HuH-7 (cell line): ENCODE measurements at regions not wholly inside any gene's neighbourhood (a gene's known extent, or its start where the extent isn't known, plus 50 kb on each side); places are given as distances from the start of the nearest gene placed in this dataset.
"Not testable (repeated sequence)": the region's sequence is repeated elsewhere in the genome, so short reads cannot be mapped to it uniquely, and the experiment has no call there.

Experiments used
- DNase-seq: peaks from one replicate; pipeline ENCODE4 v3.0.0; 2011; ENCODE audit warnings: low spot score

DNA sequence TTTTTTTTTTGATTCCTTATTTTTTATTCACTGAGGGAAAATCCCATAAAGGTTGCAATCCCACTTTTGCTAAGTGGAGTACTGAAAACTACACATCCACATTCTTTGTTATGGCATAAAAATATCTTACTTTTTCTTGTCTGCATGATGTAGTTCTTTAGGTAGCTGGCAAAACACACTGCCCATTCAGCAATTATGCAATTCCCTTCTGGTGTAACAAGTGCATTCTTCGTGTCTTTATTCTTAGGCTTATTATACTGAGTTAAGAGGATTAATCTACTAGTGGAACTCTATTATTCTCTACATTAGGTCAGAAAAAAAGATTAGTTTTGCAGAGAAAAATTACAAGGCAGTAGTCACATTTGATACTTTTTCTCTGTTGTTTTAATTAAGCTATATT lies 403.8 kb upstream of the GBE1 start:
- no peak for DNase-seq

- DNase-seq = no peak
Measured at GRCh38 chr3:82163907-82164520, 402.6 kb upstream of the GBE1 start.

DNA sequence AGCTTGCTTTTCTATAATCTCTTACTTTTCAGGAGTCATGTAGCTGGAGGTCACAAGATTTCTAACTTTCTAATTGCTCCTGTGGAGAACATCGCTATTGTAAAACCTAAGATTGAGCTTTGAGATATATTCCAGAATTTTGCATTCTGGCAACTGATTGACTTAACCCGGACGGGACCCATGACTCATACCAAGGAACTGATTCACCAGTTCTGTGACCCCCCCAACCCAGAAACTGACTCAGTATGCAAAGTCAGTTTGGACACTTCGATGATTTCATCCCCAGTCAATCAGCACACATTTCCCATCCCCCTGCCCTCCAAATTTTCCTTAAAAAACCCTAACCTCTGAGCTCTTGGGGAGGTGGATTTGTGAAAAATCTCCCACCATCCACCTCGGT lies 396.5 kb upstream of the GBE1 start:
- DNase-seq = no peak

DNA sequence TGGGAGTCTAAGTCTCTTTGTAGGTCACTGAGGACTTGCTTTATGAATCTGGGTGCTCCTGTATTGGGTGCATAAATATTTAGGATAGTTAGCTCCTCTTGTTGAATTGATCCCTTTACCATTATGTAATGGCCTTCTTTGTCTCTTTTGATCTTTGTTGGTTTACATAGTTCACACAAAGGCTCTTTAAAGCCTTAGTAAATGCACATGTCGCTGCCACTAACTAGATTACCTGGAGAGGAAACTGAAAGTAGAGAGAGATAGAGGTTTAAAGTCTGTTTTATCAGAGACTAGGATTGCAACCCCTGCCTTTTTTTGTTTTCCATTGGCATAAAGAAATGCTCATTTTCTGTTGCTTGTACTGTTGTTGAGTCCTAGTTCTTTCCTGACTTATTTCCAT lies 392.4 kb upstream of the GBE1 start:
- DNase-seq = not testable (repeated sequence)

DNA sequence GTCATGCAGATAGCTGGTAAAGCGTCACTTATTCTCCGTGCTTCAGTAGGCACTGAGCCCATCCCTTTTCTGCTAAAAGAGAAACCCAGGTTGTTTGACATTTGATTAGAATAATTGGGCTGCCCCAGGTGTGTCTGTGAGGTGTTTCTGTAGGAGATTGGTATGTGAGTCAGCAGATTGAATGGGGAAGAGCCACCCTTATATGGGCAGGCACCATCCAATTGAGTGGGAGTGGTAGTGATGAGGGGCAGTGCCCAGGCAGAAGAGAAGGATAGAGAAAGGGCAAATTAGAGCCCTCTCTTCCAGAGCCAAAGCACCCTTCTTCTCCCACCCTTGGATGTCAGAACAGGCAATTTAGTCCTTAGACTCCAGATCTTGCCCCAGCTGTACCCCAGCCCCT lies 384.3 kb upstream of the GBE1 start:
- DNase-seq = no peak

DNA sequence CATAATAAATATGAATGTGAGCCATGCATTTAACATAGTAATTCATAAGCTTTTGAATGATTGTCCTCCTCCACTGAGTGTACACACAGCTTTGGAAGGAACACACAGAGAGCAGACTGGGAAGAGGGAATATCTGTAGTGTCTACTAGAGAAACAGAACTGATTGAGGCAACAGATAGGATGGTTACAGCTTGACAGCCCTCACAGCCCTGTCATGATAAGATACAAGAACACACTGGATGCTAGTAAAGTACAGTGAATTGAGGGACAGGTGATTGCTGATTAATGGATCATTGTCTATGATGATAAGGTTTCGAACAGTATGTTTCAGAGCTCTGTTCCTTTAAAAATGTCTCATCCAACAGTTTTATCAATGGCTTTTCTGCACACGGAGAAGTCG lies 383.4 kb upstream of the GBE1 start:
- DNase-seq = no peak

DNA sequence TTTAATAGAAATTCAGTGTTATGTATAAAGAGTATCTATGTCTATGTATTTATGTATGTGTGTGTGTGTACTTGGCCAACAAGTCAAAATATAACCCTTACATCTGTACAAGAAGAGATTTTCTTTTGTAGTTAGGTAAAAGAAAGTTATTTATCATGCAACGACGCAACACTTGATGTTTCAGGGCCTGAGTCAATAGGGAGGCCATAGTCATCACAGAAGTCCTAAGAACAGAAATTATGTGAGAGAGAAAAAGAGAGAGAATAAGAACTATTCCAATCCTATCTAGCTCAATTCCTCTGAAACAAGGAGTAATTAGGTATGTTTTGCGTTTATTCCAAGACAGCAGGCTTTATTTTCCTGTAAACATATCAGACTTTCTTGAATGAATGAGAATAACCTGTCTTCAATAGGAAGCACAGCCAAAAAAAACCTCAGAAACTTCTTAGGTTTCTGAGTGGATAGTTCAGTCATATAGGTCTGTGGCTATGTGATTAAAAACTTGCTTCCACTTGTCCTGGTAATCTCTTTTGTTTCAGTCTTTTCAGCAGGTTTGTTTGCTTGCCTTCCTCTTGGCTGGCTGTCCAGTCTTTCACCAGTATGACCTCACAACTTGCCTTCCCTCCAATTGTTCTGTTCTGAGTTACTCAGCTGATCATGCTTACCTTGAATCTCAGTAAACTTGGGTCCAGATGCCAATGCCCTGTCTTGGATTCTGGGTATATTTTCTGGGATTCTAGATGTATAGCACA lies 382.4 kb upstream of the GBE1 start:
- no peak for DNase-seq

DNA sequence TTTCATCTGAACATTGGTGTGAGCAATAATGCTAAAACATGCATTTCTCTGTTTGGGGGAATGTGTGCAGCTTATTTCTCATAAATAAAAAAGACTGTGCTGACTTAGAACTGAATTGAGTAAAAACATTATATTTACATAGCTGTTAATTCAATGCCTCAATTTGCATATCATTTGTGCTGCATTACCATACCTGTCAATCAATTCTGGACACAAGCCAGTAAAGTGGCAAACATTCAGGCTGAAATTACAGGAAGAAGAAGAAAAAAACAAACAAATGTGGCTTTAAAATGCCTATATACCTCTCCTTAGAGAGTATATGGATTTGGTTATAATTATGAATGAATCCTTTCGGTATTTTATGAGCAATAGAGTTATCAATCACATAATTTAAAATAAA lies 380.1 kb upstream of the GBE1 start:
- no peak for DNase-seq

DNA sequence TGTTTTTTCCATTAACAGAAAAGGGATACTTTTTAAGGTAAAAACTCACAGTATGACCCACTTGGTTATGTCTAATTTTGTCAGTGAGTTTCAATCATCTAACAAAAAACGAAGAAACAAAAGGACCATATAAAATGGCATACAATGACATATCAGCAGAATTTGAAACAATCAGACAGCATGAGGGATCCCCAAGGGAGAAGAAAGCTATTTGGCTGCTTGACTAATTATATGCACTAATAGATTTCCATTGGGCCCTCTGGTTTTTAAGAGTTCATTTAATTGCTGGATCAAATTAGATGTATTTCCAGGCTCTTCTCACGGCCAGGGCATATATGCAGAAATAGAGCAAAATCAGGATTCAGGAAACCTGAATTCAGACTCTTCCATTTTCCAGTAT lies 376.4 kb upstream of the GBE1 start:
- DNase-seq = no peak

DNA sequence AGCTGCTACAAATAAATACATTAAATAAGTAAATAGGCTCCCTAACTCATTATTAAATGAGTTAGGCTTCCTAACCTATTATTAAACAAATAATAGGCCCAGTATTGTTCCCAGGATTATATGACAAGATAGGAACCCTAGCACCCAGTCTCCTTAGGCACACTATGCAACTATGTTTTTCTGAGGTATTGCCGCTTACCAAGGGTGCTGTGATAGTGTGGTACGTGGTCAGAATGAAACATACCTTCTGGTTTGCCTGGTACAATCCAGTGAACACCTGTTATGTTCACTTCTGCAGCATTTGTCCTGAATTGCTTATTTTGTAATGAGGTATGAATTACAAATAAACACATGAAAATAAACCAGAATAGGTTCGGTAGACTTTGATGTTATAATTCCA lies 375.6 kb upstream of the GBE1 start:
- no peak for DNase-seq

GRCh38 chr3:82133070-82133606 lies 371.7 kb upstream of the GBE1 start:
- DNase-seq = no peak

GRCh38 chr3:82132210-82133069 lies 371.0 kb upstream of the GBE1 start:
- no peak for DNase-seq

GRCh38 chr3:82130046-82130445 lies 368.6 kb upstream of the GBE1 start:
- DNase-seq = no peak

- no peak for DNase-seq
Measured at GRCh38 chr3:82129221-82129801, 367.9 kb upstream of the GBE1 start.

GRCh38 chr3:82128271-82128670 lies 366.8 kb upstream of the GBE1 start:
- no peak for DNase-seq

DNA sequence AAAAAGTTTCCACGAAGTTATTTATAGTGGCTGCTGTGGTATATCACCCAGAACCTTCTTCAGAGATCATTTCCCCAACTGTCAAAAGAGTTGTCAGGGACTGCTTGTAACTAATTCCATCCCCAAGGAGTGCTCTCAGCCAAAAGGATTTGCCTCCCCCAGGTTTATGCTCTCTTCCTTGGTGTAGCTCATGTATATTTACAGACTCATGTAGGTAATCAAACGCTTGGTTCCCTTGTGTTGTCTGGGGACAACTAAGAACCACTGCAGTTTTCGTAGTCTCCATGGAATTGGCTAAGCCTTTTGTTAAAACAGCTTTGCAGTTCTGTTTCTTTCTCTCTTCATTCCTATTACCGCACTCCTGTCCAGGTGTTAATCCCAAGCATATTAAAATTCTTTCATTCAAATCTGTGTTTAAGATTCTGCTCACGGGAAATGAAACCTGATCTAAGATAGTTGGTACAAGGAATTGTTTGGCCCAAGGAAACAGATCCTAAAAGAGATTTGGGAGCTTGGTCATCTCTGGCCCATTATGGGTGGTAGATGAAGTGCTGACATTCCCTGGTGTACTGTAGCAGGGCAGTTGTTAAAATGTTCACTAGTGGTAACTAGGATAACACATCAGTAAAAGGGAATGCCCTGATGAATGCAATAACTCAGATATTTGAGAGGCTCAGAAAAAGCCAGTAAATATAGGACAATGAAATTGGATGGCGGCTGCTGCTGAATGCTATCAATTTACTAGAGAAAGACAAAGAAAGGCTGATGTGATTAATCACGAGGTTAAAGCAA lies 361.3 kb upstream of the GBE1 start:
- DNase-seq = no peak

GRCh38 chr3:82114589-82114988 lies 353.1 kb upstream of the GBE1 start:
- no peak for DNase-seq

- DNase-seq = not testable (repeated sequence)
Measured at GRCh38 chr3:82110721-82111120, 349.3 kb upstream of the GBE1 start.

GRCh38 chr3:82103241-82103640 lies 341.8 kb upstream of the GBE1 start:
- DNase-seq = peak; percentile 1

DNA sequence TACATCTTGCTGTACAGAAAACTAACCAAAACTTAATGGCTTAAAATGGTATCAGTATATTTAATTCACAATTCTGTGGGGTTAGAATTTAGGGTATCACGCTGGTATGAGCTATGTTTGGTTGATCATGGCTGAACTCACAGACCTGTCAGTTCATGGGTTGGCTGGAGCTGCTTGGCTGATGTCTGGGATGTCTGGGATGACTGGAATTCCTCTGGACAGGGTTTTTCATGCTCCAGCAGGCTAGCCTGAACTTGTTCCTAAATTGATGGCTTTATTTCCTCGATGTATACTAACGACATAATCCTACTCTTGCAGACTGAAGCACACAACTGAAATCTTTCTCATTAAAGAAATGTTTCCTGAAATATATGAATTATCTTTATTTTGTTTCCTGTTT lies 338.9 kb upstream of the GBE1 start:
- DNase-seq = no peak

GRCh38 chr3:82093641-82094040 lies 332.2 kb upstream of the GBE1 start:
- DNase-seq = no peak

DNA sequence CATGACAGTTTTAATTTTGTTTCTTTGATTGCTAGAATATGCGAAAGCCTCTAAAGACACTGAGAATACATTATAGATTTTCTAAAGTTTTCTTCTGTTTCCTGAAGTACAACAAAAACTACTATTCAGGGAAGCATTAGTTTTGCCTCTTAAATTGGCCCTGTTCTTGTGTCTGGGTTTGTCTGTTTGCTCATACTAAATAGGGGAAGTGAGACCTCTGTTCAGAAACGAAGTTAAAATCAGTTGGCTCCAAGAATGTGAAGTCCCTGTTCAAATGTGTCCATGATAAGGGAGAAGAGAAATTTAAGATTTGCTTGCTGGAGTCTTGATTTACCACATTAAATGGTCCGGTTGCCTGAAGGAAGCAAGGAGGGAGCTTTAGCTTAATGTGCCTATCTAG lies 327.3 kb upstream of the GBE1 start:
- DNase-seq = no peak
